ENCODE measurements at regions not wholly inside any gene's neighbourhood (a gene's known extent, or its start where the extent isn't known, plus 50 kb on each side); places are given as distances from the start of the nearest gene placed in this dataset.

DNA sequence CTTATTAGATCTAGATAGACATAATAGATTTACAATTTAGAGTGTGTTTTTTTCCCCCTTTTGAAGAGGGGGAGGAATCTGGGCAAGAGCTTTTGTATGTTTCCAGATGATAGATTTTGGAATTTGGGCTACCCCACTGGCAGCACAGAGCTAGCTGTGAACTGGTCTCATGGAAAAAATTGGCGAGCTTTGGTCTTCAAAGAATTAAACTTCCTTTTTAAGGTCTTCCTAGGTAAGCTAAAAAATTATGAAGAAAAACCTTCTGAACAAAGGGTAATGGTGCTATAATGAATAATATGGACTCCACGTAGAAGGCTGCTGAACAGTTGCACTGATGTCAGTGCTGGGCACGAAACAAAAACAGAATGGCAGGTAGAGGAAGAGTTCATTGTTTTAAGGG is 109.3 kb downstream of the ZIC5 start:
- no peaks in the 10 kb centered on the region for H3K9me3 ChIP-seq
- H3K27me3 ChIP-seq, result no peaks in the 10 kb centered on the region
- TF ChIP-seq EP300 (IDR thresholded peaks at IDR 0.05) (no peak), POLR2AphosphoS5 (IDR thresholded peaks at IDR 0.05) (no peak), POLR2A (IDR thresholded peaks at IDR 0.05) (no peak)
- TF ChIP-seq, protein P1, sequence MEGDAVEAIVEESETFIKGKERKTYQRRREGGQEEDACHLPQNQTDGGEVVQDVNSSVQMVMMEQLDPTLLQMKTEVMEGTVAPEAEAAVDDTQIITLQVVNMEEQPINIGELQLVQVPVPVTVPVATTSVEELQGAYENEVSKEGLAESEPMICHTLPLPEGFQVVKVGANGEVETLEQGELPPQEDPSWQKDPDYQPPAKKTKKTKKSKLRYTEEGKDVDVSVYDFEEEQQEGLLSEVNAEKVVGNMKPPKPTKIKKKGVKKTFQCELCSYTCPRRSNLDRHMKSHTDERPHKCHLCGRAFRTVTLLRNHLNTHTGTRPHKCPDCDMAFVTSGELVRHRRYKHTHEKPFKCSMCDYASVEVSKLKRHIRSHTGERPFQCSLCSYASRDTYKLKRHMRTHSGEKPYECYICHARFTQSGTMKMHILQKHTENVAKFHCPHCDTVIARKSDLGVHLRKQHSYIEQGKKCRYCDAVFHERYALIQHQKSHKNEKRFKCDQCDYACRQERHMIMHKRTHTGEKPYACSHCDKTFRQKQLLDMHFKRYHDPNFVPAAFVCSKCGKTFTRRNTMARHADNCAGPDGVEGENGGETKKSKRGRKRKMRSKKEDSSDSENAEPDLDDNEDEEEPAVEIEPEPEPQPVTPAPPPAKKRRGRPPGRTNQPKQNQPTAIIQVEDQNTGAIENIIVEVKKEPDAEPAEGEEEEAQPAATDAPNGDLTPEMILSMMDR (IDR thresholded peaks at IDR 0.05), result no peak
- H3K36me3 ChIP-seq, result peaks cover 0 to 9% (median 0%) of the 10 kb centered on the region in 4 donors
- no peak overlapping the region for H3K4me3 ChIP-seq
- no peaks in the 10 kb centered on the region for H3K4me1 ChIP-seq
- no peak for DNase-seq
- intact Hi-C loops (cut with DNase I; ENCODE audit: low total_unique reads), result no loop called here
- WGBS, 5 donors, result 87 to 97% (median 92%) methylated on average over 3 of the region's 3 CpGs
- H3K27ac ChIP-seq, result no peak overlapping the region

DNA sequence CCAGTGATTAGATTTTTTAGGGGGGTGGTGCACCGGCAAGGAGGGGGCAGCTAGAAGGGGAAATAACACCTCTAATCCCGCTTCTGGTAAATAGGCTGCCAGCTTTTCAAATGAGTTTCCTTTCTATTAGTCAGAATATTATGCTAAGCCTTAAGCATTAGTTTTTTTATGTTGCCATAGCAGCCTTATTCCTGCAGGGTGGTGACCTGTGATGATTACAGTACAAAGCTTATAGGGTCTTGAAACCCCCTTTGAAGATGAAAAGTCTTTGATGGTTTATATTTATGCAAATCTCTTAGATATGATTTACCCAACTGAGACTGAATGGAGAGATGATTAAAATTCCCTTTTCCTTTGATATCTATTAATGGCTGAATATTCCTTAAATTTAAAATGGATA is 109.8 kb downstream of the ZIC5 start:
- TF ChIP-seq POLR2AphosphoS5 (IDR thresholded peaks at IDR 0.05) (no peak), EP300 (IDR thresholded peaks at IDR 0.05) (no peak), POLR2A (IDR thresholded peaks at IDR 0.05) (no peak)
- TF ChIP-seq, protein P1 (IDR thresholded peaks at IDR 0.05), result no peak
- H3K36me3 ChIP-seq, result peaks cover 0 to 9% (median 0%) of the 10 kb centered on the region in 4 donors
- H3K9me3 ChIP-seq, result no peaks in the 10 kb centered on the region
- no peak for DNase-seq
- WGBS, 5 donors, result 69 to 77% (median 73%) methylated on average over 2 of the region's 2 CpGs
- H3K4me1 ChIP-seq, result no peaks in the 10 kb centered on the region
- intact Hi-C loops (cut with DNase I; ENCODE audit: low total_unique reads), result no loop called here
- no peaks in the 10 kb centered on the region for H3K27me3 ChIP-seq
- no peak overlapping the region for H3K4me3 ChIP-seq
- H3K27ac ChIP-seq, result no peak overlapping the region

DNA sequence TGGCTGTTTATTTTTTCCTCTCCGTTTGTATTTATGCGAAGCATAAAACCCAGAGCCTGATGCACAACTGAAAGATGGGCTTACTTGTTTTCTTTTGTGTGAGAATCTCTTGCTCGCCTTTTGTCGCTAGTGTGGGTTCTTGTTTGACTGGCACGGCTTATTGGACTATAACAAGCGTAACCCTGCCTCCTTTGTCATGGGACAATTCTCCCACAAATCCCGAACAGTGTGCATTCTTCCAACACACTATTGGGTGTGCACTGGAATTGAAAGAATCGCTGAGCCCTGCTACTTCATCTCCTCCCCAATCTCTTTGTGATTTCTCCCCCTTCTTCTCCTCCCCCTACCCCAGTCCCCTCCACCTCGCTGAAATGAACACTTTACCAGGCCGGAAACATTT is 110.8 kb downstream of the ZIC5 start:
- DNase-seq, result no peak
- Histone ChIP-seq H3K4me1 (no peaks in the 10 kb centered on the region), H3K27ac (no peak overlapping the region), H3K36me3 (peaks cover 0 to 8% (median 0%) of the 10 kb centered on the region in 4 donors), H3K27me3 (no peaks in the 10 kb centered on the region), H3K9me3 (no peaks in the 10 kb centered on the region), H3K4me3 (no peak overlapping the region)
- TF ChIP-seq POLR2A (IDR thresholded peaks at IDR 0.05) (no peak), POLR2AphosphoS5 (IDR thresholded peaks at IDR 0.05) (no peak), EP300 (IDR thresholded peaks at IDR 0.05) (no peak)
- TF ChIP-seq, protein P1 (IDR thresholded peaks at IDR 0.05), result no peak
- 88 to 90% (median 88%) methylated on average over 10 of the region's 10 CpGs for WGBS, 5 donors
- intact Hi-C loops (cut with DNase I; ENCODE audit: low total_unique reads), result no loop called here

DNA sequence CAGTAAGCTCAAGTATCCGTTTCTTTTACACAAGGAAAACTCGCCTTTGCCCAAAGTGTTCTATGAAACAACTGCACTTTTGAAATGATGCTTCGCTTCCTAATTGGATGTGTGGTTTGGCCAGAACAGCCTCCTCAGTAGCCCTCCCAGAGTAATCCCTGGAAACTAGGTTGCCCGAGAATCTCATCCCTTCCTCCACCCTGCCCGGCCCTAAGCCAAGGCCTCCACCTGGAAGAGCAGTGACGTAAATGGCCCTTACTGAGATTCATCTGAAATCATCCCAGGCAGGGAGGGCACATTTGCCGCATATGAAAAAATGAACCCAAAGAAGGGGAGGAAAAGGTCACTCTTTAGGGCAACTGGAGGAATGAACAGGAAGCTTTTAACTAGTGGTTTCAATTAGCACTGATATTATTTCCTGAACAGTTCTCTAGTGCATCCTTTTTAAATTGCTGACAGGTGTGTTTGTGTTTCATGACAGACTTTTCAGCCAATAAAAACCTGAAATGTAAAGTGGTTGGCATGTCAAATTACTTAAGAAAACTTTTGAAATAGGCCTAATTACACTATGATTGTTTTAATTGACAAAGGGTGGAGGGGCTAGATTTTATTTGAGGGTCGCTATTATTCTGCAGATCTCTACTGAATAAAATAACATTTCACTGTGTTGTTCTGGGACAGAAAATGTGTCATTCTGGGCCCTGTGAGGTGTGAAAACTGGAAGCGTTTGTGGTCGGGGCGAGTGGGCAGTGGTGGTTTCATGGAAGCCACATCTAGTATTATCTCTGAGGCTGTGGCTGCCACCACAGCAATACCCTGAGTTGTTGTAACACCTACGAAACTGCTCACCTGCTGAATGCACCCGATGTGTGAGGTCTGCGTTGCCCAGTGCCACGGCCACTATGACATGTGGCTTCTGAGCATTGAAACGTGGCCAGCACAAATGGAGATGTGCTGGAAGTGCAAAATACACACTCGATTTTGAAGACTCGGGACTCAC is 112.1 kb downstream of the ZIC5 start:
- 81 to 93% (median 89%) methylated on average over 18 of the region's 18 CpGs for WGBS, 5 donors
- intact Hi-C loops (cut with DNase I; ENCODE audit: low total_unique reads), result no loop called here
- Histone ChIP-seq H3K27ac (no peak overlapping the region), H3K9me3 (no peaks in the 10 kb centered on the region), H3K4me3 (no peak overlapping the region), H3K27me3 (no peaks in the 10 kb centered on the region), H3K4me1 (no peaks in the 10 kb centered on the region), H3K36me3 (no peaks in the 10 kb centered on the region)
- no peak for TF ChIP-seq POLR2AphosphoS5 (IDR thresholded peaks at IDR 0.05)
- TF ChIP-seq POLR2A (IDR thresholded peaks at IDR 0.05), result no peak
- TF ChIP-seq EP300 (IDR thresholded peaks at IDR 0.05), result no peak
- TF ChIP-seq, protein P1 (IDR thresholded peaks at IDR 0.05), result no peak
- no peak for DNase-seq
